K562 (cell line): ENCODE measurements at regions not wholly inside any gene's neighbourhood (a gene's known extent, or its start where the extent isn't known, plus 50 kb on each side); places are given as distances from the start of the nearest gene placed in this dataset.

Experiments used
- ATAC-seq: fragments of 200-7000 bp; cut with Tn5 transposase; 3 replicates; pipeline ENCODE4 v1.9.1; 2020; ENCODE audit warnings: moderate library complexity
- BruUV-seq: library from RNA; stranded (reverse); fragments of 400-500 nt; replicated peaks from 2 replicates; lab custom pipeline; 2021; lab: Mats Ljungman, UMichigan
- CTCF ChIA-PET: fragments of 300-600 bp; formaldehyde crosslinking; extraction: SDS; loops from one replicate; lab custom pipeline; 2021; ENCODE audit warnings: low intra/inter-chr PET ratio; lab: Yijun Ruan, JAX
- POLR2A ChIA-PET: fragments of 300-600, 350-650 bp; sonication (Branson Sonifier 250); formaldehyde crosslinking; extraction: SDS; loops from one replicate; lab custom pipeline; 2021; ENCODE audit warnings: antibody characterized with exemption, inconsistent platforms; lab: Yijun Ruan, JAX
- DNase-seq, 4 experiments: peaks; one replicate each; pipeline versions ENCODE4 v3.0.0 to v3.0.0-alpha.2; 2011 to 2018; ENCODE audit warnings: low spot score in 3 of 4, mixed read lengths in 3 of 4; ENCODE audit errors: extremely low read depth in 1 of 4
- FAIRE-seq: peaks from 2 replicates; lab custom pipeline; 2011; peaks lifted over from hg19 to GRCh38; lab: Jason Lieb, UNC
- H2AFZ ChIP-seq: 2 replicates; pipeline ENCODE4 v1.6.0; 2011; ENCODE audit warnings: low read depth, low read length, control low read depth, inconsistent platforms
- H3K27ac ChIP-seq: fragments of 200-600 bp; 3 replicates; pipeline ENCODE4 v1.8.0; 2011; ENCODE audit warnings: low read depth, mild to moderate bottlenecking, control low read depth, inconsistent platforms, low read length, moderate library complexity, mixed read lengths; ENCODE audit errors: extremely low read depth
- H3K27me3 ChIP-seq, 2 experiments: fragments of 300-600 bp in 1 of 2; 2 replicates in 1 of 2; 3 replicates in 1 of 2; pipeline versions ENCODE4 v1.6.0 to v1.8.0; 2011; ENCODE audit warnings: inconsistent platforms in 2 of 2, low read length in 2 of 2, mild to moderate bottlenecking in 1 of 2, mixed read lengths in 1 of 2, moderate library complexity in 1 of 2; ENCODE audit not compliant: control insufficient read depth in 2 of 2, insufficient read depth in 2 of 2
- H3K36me3 ChIP-seq: fragments of 300-600 bp; 3 replicates; pipeline ENCODE4 v1.8.0; 2011; ENCODE audit warnings: mild to moderate bottlenecking, low read length, inconsistent platforms; ENCODE audit not compliant: control insufficient read depth, insufficient read depth
- H3K4me1 ChIP-seq, 2 experiments: fragments of 200-600 bp in 1 of 2; replicated peaks in 1 of 2; 2 replicates in 1 of 2; 3 replicates in 1 of 2; pipeline versions ENCODE4 v1.5.1 to v1.8.0; 2011; ENCODE audit warnings: inconsistent platforms in 2 of 2, low read length in 2 of 2, mild to moderate bottlenecking in 1 of 2, mixed read lengths in 1 of 2, moderate library complexity in 1 of 2; ENCODE audit not compliant: control insufficient read depth in 2 of 2, insufficient read depth in 2 of 2
- H3K4me2 ChIP-seq: 2 replicates; pipeline ENCODE4 v1.6.1; 2011; ENCODE audit warnings: low read length, control low read depth, inconsistent platforms, mixed read lengths; ENCODE audit not compliant: insufficient read depth
- H3K4me3 ChIP-seq: fragments of 200-600 bp; sonication (generic), shearing (Covaris generic); 2 replicates; pipeline ENCODE4 v1.5.1; 2016; ENCODE audit warnings: control low read depth, inconsistent platforms
- H3K79me2 ChIP-seq: fragments of 200-600 bp; 3 replicates; pipeline ENCODE4 v1.8.0; 2011; ENCODE audit warnings: low read length, inconsistent platforms; ENCODE audit not compliant: control insufficient read depth, insufficient read depth
- H3K9ac ChIP-seq, 2 experiments: 2 replicates each; pipeline versions ENCODE4 v1.6.0 to v1.6.1; 2011; ENCODE audit warnings: low read depth in 2 of 2, low read length in 2 of 2, control low read depth in 1 of 2, inconsistent platforms in 1 of 2, mild to moderate bottlenecking in 1 of 2, mixed read lengths in 1 of 2; ENCODE audit not compliant: insufficient read depth in 1 of 2
- H3K9me1 ChIP-seq: one replicate; pipeline ENCODE4 v1.6.0; 2011; ENCODE audit warnings: inconsistent platforms, mild to moderate bottlenecking, low read length, moderate library complexity; ENCODE audit not compliant: control insufficient read depth, insufficient read depth
- H3K9me3 ChIP-seq: replicated peaks from 2 replicates; pipeline ENCODE4 v1.5.1; 2011; ENCODE audit warnings: low read depth, low read length, inconsistent platforms; ENCODE audit not compliant: control insufficient read depth, insufficient read depth
- H4K20me1 ChIP-seq: replicated peaks from 2 replicates; pipeline ENCODE4 v1.6.1; 2011; ENCODE audit warnings: low read length, inconsistent platforms, mixed read lengths; ENCODE audit not compliant: control insufficient read depth, insufficient read depth
- EHMT2 ChIP-seq: fragments of 450-650 bp; IDR thresholded peaks from 2 replicates; pipeline ENCODE4 v1.6.1; 2018; ENCODE audit warnings: antibody characterized with exemption
- FOXJ2 ChIP-seq: fragments of 200-800 bp; sonication (Bioruptor generic); IDR thresholded peaks from 2 replicates; pipeline ENCODE4 v1.6.1; 2016; ENCODE audit warnings: missing genetic modification characterization, missing compliant biosample characterization
- ILF3 ChIP-seq: fragments of 450-650 bp; IDR thresholded peaks from 2 replicates; pipeline ENCODE4 v1.6.1; 2018; ENCODE audit warnings: antibody characterized with exemption, mild to moderate bottlenecking, moderate library complexity, borderline replicate concordance
- PCBP1 ChIP-seq: fragments of 200-400 bp; formaldehyde crosslinking; IDR thresholded peaks from 2 replicates; pipeline ENCODE4 v1.6.1; 2018; ENCODE audit warnings: mild to moderate bottlenecking, low read depth, low read length; ENCODE audit not compliant: poor library complexity, severe bottlenecking
- PREB ChIP-seq: sonication (generic); formaldehyde crosslinking; IDR thresholded peaks from 2 replicates; pipeline ENCODE4 v1.8.1; 2023; ENCODE audit warnings: mild to moderate bottlenecking, missing genetic modification reagents
- RCOR1 ChIP-seq, 2 experiments: IDR thresholded peaks; 2 replicates each; pipeline ENCODE4 v1.6.1; 2012; ENCODE audit warnings: low read depth in 2 of 2, low read length in 2 of 2, borderline replicate concordance in 1 of 2, improper control_type of control experiment in 1 of 2
- ZBTB8A ChIP-seq: fragments of 450-650 bp; IDR thresholded peaks from 2 replicates; pipeline ENCODE4 v1.6.1; 2018; ENCODE audit warnings: mild to moderate bottlenecking, moderate library complexity; ENCODE audit not compliant: partially characterized antibody
- ZNF639 ChIP-seq, 2 experiments: fragments of 200-800 bp in 1 of 2; sonication (Bioruptor generic) in 1 of 2; sonication (generic) in 1 of 2; formaldehyde crosslinking in 1 of 2; IDR thresholded peaks in 1 of 2; conservative IDR thresholded peaks in 1 of 2; 2 replicates each; pipeline versions ENCODE4 v1.5.0 to v1.6.1; 2016 to 2020; ENCODE audit warnings: missing compliant biosample characterization in 1 of 2, missing genetic modification characterization in 1 of 2, missing genetic modification reagents in 1 of 2
- WGBS: fragments of 100-300 bp; shearing (Covaris generic); methylation state at CpG from one replicate; pipeline ENCODE4 v1.1.6; 2016; ENCODE audit warnings: low coverage, mixed read lengths; ENCODE audit not compliant: insufficient coverage; ENCODE audit errors: missing lambda C conversion rate; 5-methylcytosine and 5-hydroxymethylcytosine counted together
- in situ Hi-C: fragments of 300-500 bp; cut with MboI; formaldehyde crosslinking; loops from 4 replicates; pipeline ENCODE4 v1.15.0; 2018; ENCODE audit warnings: inconsistent platforms, mixed read lengths
- intact Hi-C: fragments of 100-400 bp; cut with micrococcal nuclease; formaldehyde crosslinking; loops from 2 replicates; pipeline ENCODE4 v1.14.2; 2022

GRCh38 chr21:41665766-41666595, 100.9 kb downstream of the RIPK4 start:
- peaks cover 25 to 70% of the 10 kb centered on the region in 2 experiments for H3K27me3 ChIP-seq
- WGBS: 1% methylated on average over 15 of the region's 16 CpGs
- DNase-seq (no peak), ATAC-seq (no peak), FAIRE-seq (no peak)
- H3K9ac ChIP-seq: no peak overlapping the region; a peak in 1 of 4 replicates
- no peak overlapping the region for H3K27ac ChIP-seq
- H3K4me1 ChIP-seq: peaks cover 0 to 4% of the 10 kb centered on the region in 2 experiments; a peak in 2 of 5 replicates
- H3K36me3 ChIP-seq: no peaks in the 10 kb centered on the region
- H3K4me3 ChIP-seq: no peak overlapping the region
- no peaks in the 10 kb centered on the region for H3K79me2 ChIP-seq
- no peak overlapping the region for H2AFZ ChIP-seq
- intact Hi-C loops (no loop called here), in situ Hi-C loops (no loop called here)
- H3K9me1 ChIP-seq: no peaks in the 10 kb centered on the region
- no peaks in the 10 kb centered on the region; the same call in 1 of the 2 replicates for H4K20me1 ChIP-seq
- no TSS peak for BruUV-seq
- ChIA-PET POLR2A (no interaction called here), CTCF (no interaction called here)
- H3K9me3 ChIP-seq: no peaks in the 10 kb centered on the region
- H3K4me2 ChIP-seq: no peak overlapping the region
- no peak for TF ChIP-seq ZNF639 (CRISPR knock-in tag; conservative IDR thresholded peaks at IDR 0.05 in 1 of 2, IDR thresholded peaks at IDR 0.05 in 1 of 2)
- no peak for TF ChIP-seq FOXJ2 (tag)
- no peak for TF ChIP-seq ILF3
- TF ChIP-seq PREB: no peak
- no peak for TF ChIP-seq EHMT2
- TF ChIP-seq PCBP1: no peak
- no peak for TF ChIP-seq ZBTB8A
- TF ChIP-seq RCOR1 (IDR thresholded peaks at IDR 0.05; ENCODE audit: borderline replicate concordance in 1 of 2, low read depth in 2 of 2, low read length in 2 of 2): no peak
